ENCODE measurements at regions not wholly inside any gene's neighbourhood (a gene's known extent, or its start where the extent isn't known, plus 50 kb on each side); places are given as distances from the start of the nearest gene placed in this dataset.

- no peak for TF ChIP-seq CTCF (IDR thresholded peaks at IDR 0.05; ENCODE audit: borderline replicate concordance, extremely low read depth, low read length, poor library complexity, severe bottlenecking)
- no peak for TF ChIP-seq EZH2 (IDR thresholded peaks at IDR 0.05; ENCODE audit: borderline replicate concordance, low read depth, low read length, severe bottlenecking)
Observed at GRCh38 chr16:85387731-85388295, 225.3 kb upstream of the GSE1 start.
